Lung (tissue), 11 donors: ENCODE measurements at regions not wholly inside any gene's neighbourhood (a gene's known extent, or its start where the extent isn't known, plus 50 kb on each side); places are given as distances from the start of the nearest gene placed in this dataset.

Experiments
- ATAC-seq: fragments of 200-7000 bp; cut with Tn5 transposase; one replicate; pipeline ENCODE4 v1.9.1; 2020; ENCODE audit warnings: moderate number of reproducible peaks; ENCODE audit not compliant: insufficient read depth, low FRiP score
- DNase-seq, 3 donors: peaks; one replicate each; pipeline ENCODE4 v3.0.0-alpha.2; 2013 to 2017
- H3K27ac ChIP-seq, 2 donors: one replicate each; pipeline ENCODE4 v1.5.1; 2013; ENCODE audit warnings: mild to moderate bottlenecking in 2 of 2, moderate library complexity in 2 of 2, control low read depth in 1 of 2, inconsistent platforms in 1 of 2, low read depth in 1 of 2, low read length in 1 of 2
- H3K27me3 ChIP-seq, 3 donors: one replicate each; pipeline ENCODE4 v1.5.1; 2013; ENCODE audit warnings: low read length in 2 of 3; ENCODE audit not compliant: control insufficient read depth in 3 of 3, insufficient read depth in 3 of 3
- H3K36me3 ChIP-seq, 4 donors: one replicate each; pipeline ENCODE4 v1.5.1; 2013; ENCODE audit warnings: low read length in 4 of 4, mild to moderate bottlenecking in 1 of 4, moderate library complexity in 1 of 4; ENCODE audit not compliant: control insufficient read depth in 4 of 4, insufficient read depth in 4 of 4
- H3K4me1 ChIP-seq, 5 donors: one replicate each; pipeline ENCODE4 v1.5.1; 2013; ENCODE audit warnings: low read length in 5 of 5, mild to moderate bottlenecking in 2 of 5, moderate library complexity in 1 of 5; ENCODE audit not compliant: control insufficient read depth in 5 of 5, insufficient read depth in 5 of 5
- H3K4me3 ChIP-seq: one replicate; pipeline ENCODE4 v1.5.1; 2013; ENCODE audit warnings: mild to moderate bottlenecking, control low read depth, moderate library complexity
- H3K9ac ChIP-seq, 2 donors: one replicate each; pipeline ENCODE4 v1.5.1; 2013; ENCODE audit warnings: low read length in 2 of 2, control low read depth in 1 of 2; ENCODE audit not compliant: insufficient read depth in 1 of 2
- H3K9me3 ChIP-seq, 4 donors: one replicate each; pipeline ENCODE4 v1.5.1; 2013; ENCODE audit warnings: low read length in 3 of 4, mild to moderate bottlenecking in 1 of 4, moderate library complexity in 1 of 4; ENCODE audit not compliant: control insufficient read depth in 4 of 4, insufficient read depth in 3 of 4
- CTCF ChIP-seq: IDR thresholded peaks from 2 replicates; pipeline ENCODE4 v1.5.1; 2012; ENCODE audit warnings: mild to moderate bottlenecking; ENCODE audit errors: control extremely low read depth, extremely low read depth
- WGBS, 2 donors: extraction: QIAGEN DNeasy Blood & Tissue Kit; methylation state at CpG; one replicate each; pipeline ENCODE4 v1.1.7; 2013; 5-methylcytosine and 5-hydroxymethylcytosine counted together
- donor health status: control.
- donor health status: control.
- donor health status: Bipolar disorder and iron deficiency.
- donor health status: healthy.
- donor health status: DM: yes; HTN: yes; CAD: no.

GRCh38 chr13:91032104-91032503 is 315.4 kb upstream of the MIR17HG start:
- Histone ChIP-seq H3K27ac (no peak overlapping the region), H3K9ac (no peak overlapping the region), H3K4me1 (no peaks in the 10 kb centered on the region), H3K27me3 (no peaks in the 10 kb centered on the region), H3K36me3 (no peaks in the 10 kb centered on the region), H3K9me3 (no peaks in the 10 kb centered on the region), H3K4me3 (no peak overlapping the region)
- no peak for TF ChIP-seq CTCF
- no peak for ATAC-seq
- no peak for DNase-seq
- 1 to 76% methylated on average over 1 of the region's 1 CpG for WGBS, 2 donors

GRCh38 chr13:91036886-91037285 is 310.6 kb upstream of the MIR17HG start:
- Histone ChIP-seq H3K4me1 (no peaks in the 10 kb centered on the region), H3K36me3 (no peaks in the 10 kb centered on the region), H3K9ac (no peak overlapping the region), H3K4me3 (no peak overlapping the region), H3K9me3 (no peaks in the 10 kb centered on the region), H3K27me3 (no peaks in the 10 kb centered on the region), H3K27ac (no peak overlapping the region)
- no peak for DNase-seq
- ATAC-seq: no peak
- 63 to 80% methylated on average over 3 of the region's 3 CpGs for WGBS, 2 donors
- TF ChIP-seq CTCF: no peak

GRCh38 chr13:91042870-91043269 is 304.6 kb upstream of the MIR17HG start:
- no peak for TF ChIP-seq CTCF
- H3K9ac ChIP-seq: no peak overlapping the region

GRCh38 chr13:91045351-91046034 is 302.0 kb upstream of the MIR17HG start:
- H3K9ac ChIP-seq: no peak overlapping the region
- peaks cover 0 to 3% (median 0%) of the 10 kb centered on the region in 5 donors for H3K4me1 ChIP-seq
- no peak overlapping the region for H3K4me3 ChIP-seq
- H3K27me3 ChIP-seq: no peaks in the 10 kb centered on the region
- 56% methylated on average over 5 of the region's 5 CpGs for WGBS, 2 donors
- H3K36me3 ChIP-seq: no peaks in the 10 kb centered on the region
- H3K9me3 ChIP-seq: no peaks in the 10 kb centered on the region
- DNase-seq: peak in 2 of 3 donors; percentile 67 to 78
- no peak for ATAC-seq
- no peak for TF ChIP-seq CTCF
- no peak overlapping the region for H3K27ac ChIP-seq

More at GRCh38 chr13:91042870-91043269, 304.6 kb upstream of the MIR17HG start:
- no peak overlapping the region for H3K4me3 ChIP-seq
- no peaks in the 10 kb centered on the region for H3K36me3 ChIP-seq
- no peak overlapping the region for H3K27ac ChIP-seq
- no peaks in the 10 kb centered on the region for H3K27me3 ChIP-seq
- 79 to 95% methylated on average over 1 of the region's 1 CpG for WGBS, 2 donors
- no peak for DNase-seq
- ATAC-seq: no peak
- no peaks in the 10 kb centered on the region for H3K9me3 ChIP-seq
- peaks cover 0 to 3% (median 0%) of the 10 kb centered on the region in 5 donors for H3K4me1 ChIP-seq
